ENCODE measurements at regions not wholly inside any gene's neighbourhood (a gene's known extent, or its start where the extent isn't known, plus 50 kb on each side); places are given as distances from the start of the nearest gene placed in this dataset.

DNA sequence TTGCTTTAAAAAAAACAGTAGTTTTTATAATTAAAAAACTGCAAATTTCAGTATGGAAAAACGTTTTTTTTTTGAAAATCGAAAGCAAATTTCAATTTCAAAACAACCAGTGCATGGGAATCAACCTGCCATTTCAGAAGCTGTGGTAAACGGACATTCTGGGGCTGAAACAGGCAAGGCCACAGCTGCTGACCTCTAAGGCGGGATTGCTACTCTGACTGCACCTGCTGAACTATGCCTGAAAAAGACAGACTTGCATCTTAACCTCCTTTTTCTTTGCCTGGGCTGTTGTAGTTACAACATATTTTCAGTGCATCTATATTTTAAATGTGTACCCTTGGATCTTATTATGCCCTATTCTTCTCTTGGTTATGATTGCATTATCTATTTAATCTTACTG is 303.0 kb upstream of the SP8 start:
- TF ChIP-seq HMGXB4 (CRISPR knock-in tag; IDR thresholded peaks at IDR 0.05), result no peak
- no peak for TF ChIP-seq CTCF (IDR thresholded peaks at IDR 0.05)
- TF ChIP-seq KAT7 (CRISPR knock-in tag; IDR thresholded peaks at IDR 0.05; ENCODE audit: borderline replicate concordance), result no peak
- no peak for TF ChIP-seq GTF2I (CRISPR knock-in tag; conservative IDR thresholded peaks at IDR 0.05)
- no peak for TF ChIP-seq SP1 (CRISPR knock-in tag; conservative IDR thresholded peaks at IDR 0.05)
- no peak for TF ChIP-seq ZNF416 (CRISPR knock-in tag; IDR thresholded peaks at IDR 0.05)
- no peak for TF ChIP-seq CREB1 (CRISPR knock-in tag; IDR thresholded peaks at IDR 0.05)
- TF ChIP-seq JUN (CRISPR knock-in tag; IDR thresholded peaks at IDR 0.05), result no peak
- TF ChIP-seq USF2 (CRISPR knock-in tag; IDR thresholded peaks at IDR 0.05), result no peak
- TF ChIP-seq, protein P1, sequence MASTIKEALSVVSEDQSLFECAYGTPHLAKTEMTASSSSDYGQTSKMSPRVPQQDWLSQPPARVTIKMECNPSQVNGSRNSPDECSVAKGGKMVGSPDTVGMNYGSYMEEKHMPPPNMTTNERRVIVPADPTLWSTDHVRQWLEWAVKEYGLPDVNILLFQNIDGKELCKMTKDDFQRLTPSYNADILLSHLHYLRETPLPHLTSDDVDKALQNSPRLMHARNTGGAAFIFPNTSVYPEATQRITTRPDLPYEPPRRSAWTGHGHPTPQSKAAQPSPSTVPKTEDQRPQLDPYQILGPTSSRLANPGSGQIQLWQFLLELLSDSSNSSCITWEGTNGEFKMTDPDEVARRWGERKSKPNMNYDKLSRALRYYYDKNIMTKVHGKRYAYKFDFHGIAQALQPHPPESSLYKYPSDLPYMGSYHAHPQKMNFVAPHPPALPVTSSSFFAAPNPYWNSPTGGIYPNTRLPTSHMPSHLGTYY (CRISPR knock-in tag; IDR thresholded peaks at IDR 0.05), result no peak
- TF ChIP-seq NFYB (CRISPR knock-in tag; conservative IDR thresholded peaks at IDR 0.05; ENCODE audit: low read depth), result no peak
- no peak for TF ChIP-seq STAT6 (CRISPR knock-in tag; conservative IDR thresholded peaks at IDR 0.05; ENCODE audit: low read depth)
- no peak for TF ChIP-seq TP53 (CRISPR knock-in tag; IDR thresholded peaks at IDR 0.05)
